ENCODE measurements at regions not wholly inside any gene's neighbourhood (a gene's known extent, or its start where the extent isn't known, plus 50 kb on each side); places are given as distances from the start of the nearest gene placed in this dataset.
"Not testable (repeated sequence)": the region's sequence is repeated elsewhere in the genome, so short reads cannot be mapped to it uniquely, and the experiment has no call there.

DNA sequence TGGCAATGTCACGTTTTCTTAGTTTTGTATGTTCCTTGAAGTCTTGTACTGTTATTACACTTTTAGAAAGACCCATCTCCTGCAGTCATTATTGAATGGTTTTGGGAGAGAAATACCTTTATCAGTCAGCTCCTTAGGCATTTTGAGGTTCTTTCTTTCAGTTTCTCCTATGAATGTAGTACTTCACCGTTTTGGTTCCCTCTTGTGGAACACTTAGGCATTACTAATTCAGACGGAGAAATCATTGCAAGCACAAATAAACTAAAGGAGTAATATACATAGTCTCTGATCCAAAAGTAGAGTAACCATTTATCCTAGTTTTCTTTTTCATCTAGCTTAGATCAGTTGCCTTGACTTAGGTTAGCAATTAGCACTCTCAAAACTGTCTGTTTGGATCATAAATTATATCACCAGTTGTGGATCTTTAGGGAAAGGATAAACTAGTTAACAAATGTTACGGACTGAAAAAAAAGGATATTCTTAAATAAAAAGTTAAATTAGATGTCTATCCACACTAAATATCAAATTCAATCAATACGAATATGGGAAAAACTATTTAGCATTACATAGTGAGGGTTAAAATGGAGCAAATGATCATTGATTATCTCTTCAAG is 1538.3 kb upstream of the SEL1L start:
- no peak for DNase-seq (ENCODE audit: low read depth in 2 of 2)

DNA sequence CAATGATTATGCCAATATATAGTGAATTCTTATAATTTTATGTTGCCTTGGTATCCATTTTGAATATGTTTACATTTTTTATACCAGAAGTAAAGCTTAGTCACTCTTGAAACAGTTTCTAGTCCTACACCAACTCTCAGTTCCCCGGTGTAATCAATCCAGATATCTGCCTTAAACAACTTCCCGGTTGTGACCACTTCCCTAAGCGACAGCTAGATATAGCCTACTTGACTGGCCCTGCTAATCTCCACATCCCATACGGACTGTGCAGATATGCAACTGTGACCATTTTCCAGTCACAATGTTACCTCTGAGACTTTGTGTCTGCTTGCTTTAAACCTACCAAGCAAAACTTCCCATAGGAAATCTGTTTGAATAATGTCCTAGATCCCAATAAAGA is 1551.5 kb upstream of the SEL1L start:
- no peak for DNase-seq (ENCODE audit: low read depth in 2 of 2)

DNA sequence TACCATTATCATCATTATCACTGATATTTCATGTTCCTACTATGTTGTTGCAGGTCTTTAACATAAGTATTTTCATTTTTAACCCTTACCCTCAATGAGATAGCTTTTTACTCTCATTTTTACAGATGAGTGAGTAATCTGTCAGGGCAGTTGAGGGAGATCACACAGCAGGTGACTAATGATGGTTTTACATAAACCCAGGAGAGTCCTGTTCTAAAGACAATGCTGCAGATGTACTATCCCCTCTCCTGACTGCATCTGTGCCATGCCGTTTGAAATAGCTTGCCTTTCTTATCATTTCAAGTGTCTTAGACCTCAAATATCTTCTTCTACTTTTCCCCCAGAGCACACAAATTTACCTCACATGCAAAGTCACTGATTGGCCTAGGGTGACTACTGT is 1552.1 kb upstream of the SEL1L start:
- no peak for DNase-seq (ENCODE audit: low read depth in 2 of 2)

DNA sequence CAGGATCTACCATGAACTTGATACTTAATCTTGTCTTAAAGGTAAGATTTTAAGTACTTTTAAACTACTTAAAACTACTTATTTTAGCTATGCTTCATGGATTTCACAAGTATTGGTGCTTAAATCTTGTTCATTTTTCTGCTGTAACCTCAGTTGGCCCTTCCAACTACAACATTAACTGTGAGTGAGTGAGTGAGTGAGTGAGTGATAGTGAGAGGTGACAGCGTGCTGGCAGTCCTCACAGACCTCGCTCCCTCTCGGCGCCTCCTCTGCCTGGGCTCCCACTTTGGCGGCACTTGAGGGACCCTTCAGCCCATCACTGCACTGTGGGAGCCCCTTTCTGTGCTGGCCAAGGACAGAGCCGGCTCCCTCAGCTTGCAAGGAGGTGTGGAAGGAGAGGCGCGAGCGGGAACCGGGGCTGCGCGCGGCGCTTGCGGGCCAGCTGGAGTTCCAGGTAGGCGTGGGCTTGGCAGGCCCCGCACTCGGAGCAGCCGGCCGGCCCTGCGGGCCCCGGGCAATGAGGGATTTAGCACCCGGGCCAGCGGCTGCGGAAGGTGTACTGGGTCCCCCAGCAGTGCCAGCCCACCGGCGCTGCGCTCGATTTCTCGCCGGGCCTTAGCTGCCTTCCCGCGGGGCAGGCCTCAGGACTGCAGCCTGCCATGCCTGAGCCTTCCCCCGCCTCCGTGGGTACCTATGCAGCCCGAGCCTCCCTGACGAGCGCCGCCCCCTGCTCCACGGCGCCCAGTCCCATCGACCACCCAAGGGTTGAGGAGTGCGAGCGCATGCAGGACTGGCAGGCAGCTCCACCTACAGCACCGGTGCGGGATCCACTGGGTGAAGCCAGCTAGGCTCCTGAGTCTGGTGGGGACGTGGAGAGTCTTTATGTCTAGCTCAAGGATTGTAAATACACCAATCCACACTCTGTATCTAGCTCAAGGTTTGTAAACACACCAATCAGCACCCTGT is 1558.6 kb upstream of the SEL1L start:
- not testable (repeated sequence) for DNase-seq (ENCODE audit: low read depth in 2 of 2)

DNA sequence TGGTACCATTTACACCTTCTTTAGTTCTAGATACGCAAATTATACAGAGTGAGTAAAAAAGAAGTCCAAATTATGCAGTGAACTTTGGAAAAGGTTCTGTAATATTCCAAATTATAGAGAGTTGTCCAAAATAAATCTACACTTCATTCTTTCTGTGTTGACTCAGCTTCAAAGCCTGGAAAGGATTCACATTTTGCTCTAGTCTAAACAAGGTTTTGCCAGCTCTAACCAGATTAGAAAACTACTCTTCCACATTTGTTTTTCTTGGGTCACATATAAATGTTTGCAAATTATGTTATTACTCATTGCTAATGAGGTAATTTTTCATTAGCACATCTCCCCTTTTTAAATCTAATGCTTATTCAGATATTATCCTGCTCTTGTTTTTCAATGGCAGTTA is 1562.4 kb upstream of the SEL1L start:
- DNase-seq (ENCODE audit: low read depth in 2 of 2) = no peak

DNA sequence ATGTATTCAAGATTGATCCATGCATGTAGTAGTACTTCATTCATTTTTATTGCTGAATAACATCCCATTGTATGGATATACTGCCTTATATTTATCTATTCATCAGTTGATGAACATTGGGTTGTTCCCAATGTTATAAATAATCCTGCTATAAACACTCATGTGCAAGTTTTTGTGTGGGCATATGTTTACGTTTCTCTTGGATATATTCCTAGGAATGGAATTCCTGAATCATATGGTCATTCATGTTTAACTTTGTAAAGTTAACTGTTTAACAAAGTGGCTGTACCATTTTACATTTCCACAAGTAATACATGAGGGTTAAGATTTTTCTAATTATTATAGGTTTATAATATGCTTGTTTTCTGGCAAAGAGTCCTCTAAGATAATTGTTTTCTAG is 1568.2 kb upstream of the SEL1L start:
- no peak for DNase-seq (ENCODE audit: low read depth in 2 of 2)

DNA sequence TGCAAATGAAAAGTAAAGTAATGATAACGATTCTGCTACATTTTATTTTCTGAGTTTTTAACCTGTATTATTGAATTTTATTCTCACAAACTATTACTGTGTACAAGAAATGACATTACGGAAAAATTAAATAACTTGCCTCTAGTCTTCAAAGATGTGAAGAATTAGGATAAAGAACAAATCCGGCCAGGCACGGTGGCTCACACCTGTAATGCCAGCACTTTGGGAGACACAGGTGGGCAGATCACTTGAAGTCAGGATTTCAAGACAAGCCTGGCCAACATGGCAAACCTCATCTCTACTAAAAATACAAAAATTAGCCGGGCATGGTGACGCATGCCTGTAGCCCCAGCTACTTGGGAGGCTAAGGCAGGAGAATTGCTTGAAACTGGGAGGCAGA is 1584.4 kb upstream of the SEL1L start:
- no peak for DNase-seq (ENCODE audit: low read depth in 2 of 2)

DNA sequence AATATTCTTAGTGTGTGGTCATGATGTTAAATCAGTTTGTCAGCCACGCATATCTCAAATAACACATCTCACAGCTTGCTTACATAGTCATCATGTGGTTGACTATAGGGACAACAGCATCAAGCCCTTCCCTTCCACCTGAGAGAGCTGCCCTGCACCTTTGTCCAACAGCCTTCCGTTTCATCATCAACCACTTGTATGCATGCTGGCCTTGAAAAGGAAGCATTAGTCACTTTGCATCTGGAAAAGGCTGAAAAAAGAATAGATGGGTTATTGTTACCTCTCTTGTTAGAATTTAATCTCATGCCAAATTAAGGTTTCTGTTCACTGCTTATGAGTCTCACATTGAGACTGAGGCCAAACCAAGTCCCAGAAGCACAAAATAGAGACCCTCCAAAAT is 1586.5 kb upstream of the SEL1L start:
- DNase-seq (ENCODE audit: low read depth in 2 of 2) = no peak

DNA sequence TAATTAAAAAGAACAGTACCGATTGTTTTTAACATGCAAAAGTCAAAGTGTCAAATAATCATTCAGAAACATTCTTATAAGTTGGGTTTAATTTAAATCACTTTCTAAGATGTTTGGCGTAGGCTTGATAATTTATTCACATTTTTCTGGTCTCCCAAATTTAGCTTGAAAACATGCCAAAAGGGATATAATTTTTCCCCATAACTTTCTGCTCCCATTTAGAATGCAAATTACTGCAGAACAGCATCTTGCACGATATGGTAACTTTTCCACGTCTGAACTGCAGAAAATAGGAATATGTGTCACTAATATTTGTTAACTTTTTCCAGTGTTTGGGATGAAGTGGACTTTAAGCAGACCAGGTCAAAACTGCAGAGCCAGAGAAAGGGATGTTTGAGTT is 1592.4 kb upstream of the SEL1L start:
- no peak for DNase-seq (ENCODE audit: low read depth in 2 of 2)

DNA sequence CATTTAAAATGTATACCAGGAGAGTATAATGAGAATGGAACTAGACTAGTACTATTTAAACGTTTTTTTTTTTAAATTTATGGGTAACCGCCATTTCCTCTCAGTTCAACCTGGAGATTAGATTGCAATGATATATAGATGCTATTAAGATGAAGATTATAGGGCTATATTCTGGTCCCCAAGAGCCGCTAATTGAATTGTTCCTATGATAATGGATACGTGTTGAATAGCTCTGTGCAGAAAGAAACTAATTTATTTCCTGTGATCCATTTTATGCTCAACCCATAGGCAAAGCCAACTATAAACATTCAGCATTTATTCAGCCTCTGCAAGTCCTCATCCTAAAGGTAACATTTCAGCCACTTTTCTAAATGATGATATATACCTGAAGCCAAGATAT is 1595.1 kb upstream of the SEL1L start:
- no peak for DNase-seq (ENCODE audit: low read depth in 2 of 2)

DNA sequence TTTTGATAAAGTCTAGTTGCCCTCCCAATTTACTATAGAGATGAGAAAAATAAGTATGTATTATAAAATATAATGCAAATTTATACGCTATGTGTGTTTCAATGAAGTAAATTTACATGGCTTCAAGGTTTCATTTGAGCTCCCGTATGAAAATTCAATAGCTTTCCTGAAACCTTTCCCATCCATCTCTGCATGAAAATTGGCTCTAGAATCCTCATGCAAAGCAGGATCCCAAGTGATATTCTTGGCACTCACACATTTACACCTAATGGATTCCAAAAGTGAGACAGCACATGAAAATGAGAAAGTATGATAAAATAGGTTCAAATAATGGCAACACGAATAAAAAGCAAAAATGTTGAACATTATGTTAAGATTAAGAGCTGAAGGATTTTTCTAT is 1595.8 kb upstream of the SEL1L start:
- no peak for DNase-seq (ENCODE audit: low read depth in 2 of 2)

DNA sequence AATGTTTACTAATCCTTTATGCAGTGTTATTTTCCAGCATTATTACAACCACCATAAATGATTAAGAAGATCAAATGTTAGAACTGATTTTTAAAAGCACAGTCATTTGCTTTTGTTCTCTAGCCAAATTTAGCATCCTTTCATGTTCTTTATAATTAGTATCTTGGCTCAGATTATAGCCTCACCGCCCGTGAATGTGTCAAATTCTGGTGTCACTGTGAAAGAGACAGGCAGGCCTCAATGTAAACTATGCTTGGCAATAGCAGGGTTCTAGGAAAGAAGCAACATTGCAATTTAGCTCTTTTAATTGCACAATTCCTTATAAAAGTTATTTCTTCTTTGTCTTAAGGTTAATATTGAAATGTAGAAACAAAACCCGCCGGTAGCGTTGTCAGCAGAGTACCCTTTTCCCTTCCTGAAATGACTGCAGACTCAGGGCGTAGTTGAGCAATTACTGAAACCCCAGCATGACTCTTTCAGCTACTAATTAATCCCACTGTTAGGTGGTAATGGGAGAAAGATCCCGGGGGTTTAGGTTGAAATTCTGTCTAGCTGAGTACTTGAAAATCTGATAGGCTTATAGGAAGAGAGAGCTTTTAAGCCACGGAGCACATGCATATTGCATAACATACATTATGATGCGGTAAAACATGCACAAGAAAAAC is 1600.5 kb upstream of the SEL1L start:
- DNase-seq (ENCODE audit: low read depth in 2 of 2) = no peak

DNA sequence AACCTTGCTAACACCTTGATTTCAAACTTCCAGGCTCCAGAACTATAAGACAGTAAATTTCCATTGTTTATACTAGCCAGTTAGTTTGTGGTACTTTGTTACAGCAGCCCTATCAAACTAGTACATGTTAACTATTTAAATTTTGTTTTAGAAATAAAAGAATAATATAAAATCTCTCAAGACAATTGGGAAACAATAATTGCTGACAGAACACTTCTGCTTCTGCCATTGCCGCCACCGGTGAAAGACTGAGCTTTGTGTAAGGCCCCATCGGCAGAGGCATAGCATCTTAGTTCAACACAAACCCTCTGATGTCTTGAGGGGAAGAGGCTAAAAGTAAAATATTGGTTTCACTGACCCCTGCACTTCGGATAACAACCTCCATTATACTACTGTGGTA is 1607.1 kb upstream of the SEL1L start:
- no peak for DNase-seq (ENCODE audit: low read depth in 2 of 2)

DNA sequence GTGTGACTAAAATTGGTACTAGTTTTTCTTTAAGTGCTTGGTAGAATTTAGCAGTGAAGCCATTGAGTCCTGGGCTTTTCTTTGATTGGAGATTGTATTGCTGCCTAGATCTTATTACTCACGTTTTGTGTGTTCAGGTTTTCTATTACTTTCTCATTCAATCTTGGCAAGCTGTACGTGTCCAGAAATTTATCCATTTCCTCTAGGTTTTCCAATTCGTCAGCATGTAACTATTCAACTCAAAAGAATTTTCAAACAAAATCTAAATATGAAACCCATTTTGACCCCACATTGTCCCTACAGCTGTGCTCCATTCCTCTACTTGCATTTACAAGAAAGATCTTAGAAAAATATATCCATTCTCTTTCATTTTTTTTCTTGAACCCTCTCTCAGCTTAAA is 1613.4 kb upstream of the SEL1L start:
- DNase-seq (ENCODE audit: low read depth in 2 of 2) = no peak

DNA sequence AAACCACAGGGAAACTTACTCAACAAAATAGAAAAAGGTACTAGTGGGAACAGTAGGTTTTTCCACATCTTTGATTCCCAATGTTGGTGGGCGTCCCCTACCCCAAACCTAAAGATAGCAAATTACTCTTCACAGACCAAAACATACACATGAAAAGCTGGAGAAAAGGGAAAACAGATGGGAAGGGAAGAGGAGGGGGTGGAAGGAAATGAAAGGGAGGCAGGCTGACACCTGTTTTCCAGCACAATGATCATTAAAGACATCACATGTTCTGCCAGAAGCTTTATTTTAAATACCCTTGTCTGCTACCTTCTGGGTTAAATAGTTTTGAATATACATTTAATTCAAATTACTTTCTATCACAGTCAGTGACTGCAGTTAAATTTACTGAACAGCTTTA is 1617.9 kb upstream of the SEL1L start:
- DNase-seq (ENCODE audit: low read depth in 2 of 2) = no peak

DNA sequence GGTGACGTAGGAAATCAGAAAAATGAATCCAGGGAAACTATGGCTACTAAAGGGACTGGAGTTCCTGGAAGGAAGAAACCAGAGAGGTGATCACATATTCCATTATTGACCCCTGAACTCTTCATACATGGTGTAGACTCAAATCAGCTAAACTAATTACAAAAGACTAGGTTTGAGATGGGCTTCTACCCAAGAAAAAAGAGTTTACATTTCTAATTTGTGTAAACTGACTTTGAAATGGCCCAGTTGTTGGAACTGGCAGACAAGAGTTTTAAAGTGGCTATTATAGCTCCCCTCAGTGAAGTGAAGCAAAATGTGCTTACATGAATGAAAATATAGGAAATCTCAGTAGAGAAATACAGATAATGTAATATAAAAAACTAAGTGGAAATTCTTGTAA is 1619.4 kb upstream of the SEL1L start:
- DNase-seq (ENCODE audit: low read depth in 2 of 2) = no peak

DNA sequence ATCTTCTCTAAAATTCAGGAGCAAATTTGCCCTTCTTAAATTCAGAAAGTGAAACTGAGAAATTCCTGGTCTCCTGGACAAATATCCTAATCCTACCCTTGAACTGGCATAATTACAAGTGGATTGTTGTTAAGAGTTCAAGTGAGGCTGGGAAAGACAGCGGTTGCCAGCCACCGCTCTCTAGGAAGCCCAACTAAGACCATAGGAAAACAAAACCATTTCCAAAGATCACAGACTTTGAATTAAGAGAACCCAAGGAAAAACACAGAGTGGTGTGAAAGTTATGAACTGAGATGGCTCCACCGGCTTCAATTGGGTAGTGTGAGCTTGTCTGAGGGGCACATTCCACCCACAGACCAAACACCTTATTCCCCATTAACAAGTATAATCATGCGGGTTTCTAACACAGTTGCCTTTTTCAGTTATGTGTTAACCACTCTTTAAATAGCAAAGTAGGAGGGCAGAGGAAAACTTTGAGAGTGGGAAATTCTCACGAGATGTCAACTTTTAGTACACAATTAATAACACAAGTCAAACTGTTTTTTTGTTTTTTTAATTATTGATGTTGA is 1628.8 kb upstream of the SEL1L start:
- DNase-seq (ENCODE audit: low read depth in 2 of 2) = no peak

DNA sequence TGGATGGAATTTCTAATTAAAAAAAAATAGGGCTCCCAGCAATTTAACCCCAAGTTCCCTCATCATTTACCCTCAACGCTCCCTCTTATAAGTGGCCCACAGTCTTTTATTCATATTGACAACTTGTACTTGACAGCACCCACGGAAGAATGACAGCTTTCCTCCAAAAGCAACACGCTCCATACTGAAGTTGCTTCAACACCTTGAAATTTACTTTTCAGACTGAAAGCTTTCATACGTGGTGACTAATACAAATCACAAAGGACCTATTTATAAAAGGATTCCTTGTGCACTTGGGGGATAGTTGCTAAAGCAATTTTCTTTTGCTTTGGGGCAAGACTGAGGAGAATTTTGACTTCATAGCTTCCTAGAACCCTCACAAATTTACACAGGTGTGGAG is 1629.4 kb upstream of the SEL1L start:
- DNase-seq (ENCODE audit: low read depth in 2 of 2) = no peak

DNA sequence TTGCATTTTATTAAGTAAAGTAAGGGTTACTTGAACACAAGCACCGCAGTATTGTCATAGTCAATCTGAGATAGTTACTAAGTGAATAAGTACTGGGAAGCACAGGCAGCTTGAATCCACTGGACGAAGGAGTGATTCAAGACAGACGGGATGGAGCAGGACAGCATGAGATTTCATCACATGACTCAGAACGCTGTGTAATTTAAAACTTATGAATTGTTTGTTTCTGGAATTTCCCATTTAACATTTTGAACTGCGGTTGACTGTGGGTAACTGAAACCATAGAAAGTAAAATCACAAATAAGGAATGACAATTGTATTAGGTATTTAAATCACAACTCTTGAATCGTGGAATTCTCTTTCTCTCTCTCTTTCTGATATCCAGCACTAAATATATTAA is 1630.4 kb upstream of the SEL1L start:
- no peak for DNase-seq (ENCODE audit: low read depth in 2 of 2)

DNA sequence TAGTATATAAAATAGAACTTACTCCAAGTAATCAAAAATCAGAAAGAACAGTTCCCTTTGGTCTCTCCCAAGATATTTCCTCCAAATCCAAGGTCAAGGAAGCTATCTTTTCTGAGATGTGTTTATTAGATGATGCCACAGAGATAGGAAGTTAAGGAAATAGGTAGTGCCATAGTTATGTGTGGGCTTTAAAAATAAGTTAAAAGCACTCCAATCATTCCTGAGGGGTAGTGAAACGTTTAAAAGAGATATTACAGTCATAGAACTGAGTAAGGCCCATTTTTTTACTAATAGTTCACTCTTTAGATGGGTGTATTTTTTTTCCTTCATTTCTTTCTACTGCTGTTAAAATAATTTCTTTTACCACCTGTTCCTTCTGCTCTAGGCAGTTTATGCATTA is 1630.9 kb upstream of the SEL1L start:
- no peak for DNase-seq (ENCODE audit: low read depth in 2 of 2)

DNA sequence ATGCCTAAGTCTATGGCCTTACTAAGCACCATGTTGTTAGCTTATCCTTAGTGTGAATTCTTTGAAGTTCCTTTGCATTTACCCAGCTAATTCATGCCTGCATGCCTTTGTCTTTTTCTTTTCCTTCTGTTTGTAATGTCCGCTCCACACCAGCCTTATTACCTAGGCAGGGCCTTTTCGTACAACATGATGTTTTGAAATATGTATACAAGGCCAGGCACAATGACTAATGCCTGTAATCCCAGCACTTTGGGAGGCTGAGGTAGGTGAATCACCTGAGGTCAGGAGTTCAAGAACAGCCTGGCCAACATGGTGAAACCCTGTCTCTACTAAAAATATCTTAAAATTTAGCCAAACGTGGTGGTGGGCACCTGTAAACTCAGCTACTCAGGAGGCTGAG is 1636.5 kb upstream of the SEL1L start:
- DNase-seq (ENCODE audit: low read depth in 2 of 2) = no peak

DNA sequence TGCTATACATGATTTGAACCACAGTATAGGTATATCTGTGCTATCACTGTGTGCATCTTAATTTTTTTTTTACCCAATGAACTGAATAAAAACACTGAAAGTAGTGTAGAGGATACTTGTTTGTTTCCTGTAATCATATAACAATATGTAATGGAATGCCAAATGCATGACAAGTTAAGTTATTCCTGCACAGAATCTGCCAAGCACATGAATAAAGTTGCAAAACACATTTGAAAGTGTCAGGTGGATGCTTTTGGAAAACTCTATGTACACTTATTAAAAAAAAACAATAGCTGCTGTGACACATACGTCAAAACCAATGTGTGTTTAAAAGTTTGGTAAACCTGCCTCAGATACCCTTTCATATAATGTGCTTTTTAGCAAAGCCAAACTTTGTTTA is 1638.1 kb upstream of the SEL1L start:
- DNase-seq (ENCODE audit: low read depth in 2 of 2) = no peak

DNA sequence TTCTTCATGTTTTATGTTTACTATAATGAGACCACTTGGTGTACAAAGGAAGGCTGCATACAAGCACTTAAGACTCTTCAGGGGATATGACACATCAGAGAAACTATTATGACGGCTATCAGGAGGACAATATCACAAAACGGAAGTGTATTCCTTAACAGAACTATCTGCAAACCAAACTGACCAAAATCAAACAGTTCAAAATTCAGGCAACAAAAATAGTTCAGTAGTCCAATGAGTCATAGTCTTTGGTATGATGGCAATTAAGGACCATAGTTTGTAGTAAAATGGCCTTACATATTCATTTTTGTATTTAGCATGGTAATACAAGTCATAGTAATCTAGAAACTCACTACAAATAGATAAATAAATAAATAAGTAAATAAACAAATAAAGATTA is 1638.7 kb upstream of the SEL1L start:
- DNase-seq (ENCODE audit: low read depth in 2 of 2) = no peak

Measured in stimulated activated CD4-positive, alpha-beta T cell treated with anti-CD3 and anti-CD28 coated beads, Interleukin-1b, Interleukin-23, amount 100 ng/mL, for 4 hours (primary cell).